HL-60 (cell line): ENCODE measurements at regions not wholly inside any gene's neighbourhood (a gene's known extent, or its start where the extent isn't known, plus 50 kb on each side); places are given as distances from the start of the nearest gene placed in this dataset.

Experiments used
- DNase-seq, 2 experiments: peaks; one replicate each; pipeline ENCODE4 v3.0.0-alpha.2; 2010 to 2020; ENCODE audit warnings: low read depth in 1 of 2, low spot score in 1 of 2
- H3K27ac ChIP-seq: fragments of 250-450 bp; sonication (Bioruptor Pico); replicated peaks from 2 replicates; pipeline ENCODE4 v1.5.1; 2020; ENCODE audit warnings: mild to moderate bottlenecking, moderate library complexity
- H3K27me3 ChIP-seq: fragments of 250-450 bp; sonication (Bioruptor Pico); 2 replicates; pipeline ENCODE4 v1.5.1; 2021; ENCODE audit warnings: mild to moderate bottlenecking, moderate library complexity; ENCODE audit not compliant: insufficient read depth, poor library complexity, severe bottlenecking
- H3K4me3 ChIP-seq: replicated peaks from 2 replicates; pipeline ENCODE4 v1.5.1; 2011; ENCODE audit warnings: mild to moderate bottlenecking, control low read depth, low read length; ENCODE audit not compliant: insufficient read depth
- GABPA ChIP-seq: IDR thresholded peaks from 2 replicates; pipeline ENCODE4 v1.6.1; 2012; ENCODE audit warnings: low read depth
- POLR2AphosphoS5 ChIP-seq: IDR thresholded peaks from 2 replicates; pipeline ENCODE4 v1.6.1; 2012; ENCODE audit warnings: low read depth
- SPI1 ChIP-seq: IDR thresholded peaks from 2 replicates; pipeline ENCODE4 v1.6.1; 2012; ENCODE audit warnings: low read depth, mild to moderate bottlenecking, borderline replicate concordance
- TF ChIP-seq, protein P1 (sequence below): IDR thresholded peaks from one replicate; pipeline ENCODE4 v1.5.1; 2011; ENCODE audit warnings: low read length, control low read depth, inconsistent platforms; ENCODE audit not compliant: insufficient read depth
- TF ChIP-seq, protein P2 (sequence below): IDR thresholded peaks from 2 replicates; pipeline ENCODE4 v1.6.1; 2012; ENCODE audit warnings: low read depth; ENCODE audit not compliant: insufficient replicate concordance

DNA sequence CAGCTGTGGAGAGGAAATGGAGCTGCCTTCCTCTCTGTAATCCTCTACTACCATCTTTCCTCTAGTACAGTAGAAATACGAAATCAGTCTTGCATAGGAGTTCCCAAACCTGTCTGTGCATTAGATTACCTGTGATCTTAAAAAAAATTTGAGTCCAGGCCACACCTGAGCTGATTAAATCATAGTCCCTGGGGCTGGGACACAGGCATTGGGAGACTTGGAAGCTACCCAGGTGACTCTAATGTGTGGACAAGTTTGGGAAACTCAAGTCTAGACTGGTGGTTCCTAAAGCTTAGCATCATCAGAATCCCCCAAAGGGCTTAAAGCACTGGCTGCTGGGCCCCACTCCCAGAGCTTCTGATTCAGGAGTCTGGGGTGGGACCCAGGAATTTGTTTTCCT lies 152.7 kb upstream of the GLI3 start:
- no peak overlapping the region for H3K4me3 ChIP-seq
- TF ChIP-seq, protein P1, sequence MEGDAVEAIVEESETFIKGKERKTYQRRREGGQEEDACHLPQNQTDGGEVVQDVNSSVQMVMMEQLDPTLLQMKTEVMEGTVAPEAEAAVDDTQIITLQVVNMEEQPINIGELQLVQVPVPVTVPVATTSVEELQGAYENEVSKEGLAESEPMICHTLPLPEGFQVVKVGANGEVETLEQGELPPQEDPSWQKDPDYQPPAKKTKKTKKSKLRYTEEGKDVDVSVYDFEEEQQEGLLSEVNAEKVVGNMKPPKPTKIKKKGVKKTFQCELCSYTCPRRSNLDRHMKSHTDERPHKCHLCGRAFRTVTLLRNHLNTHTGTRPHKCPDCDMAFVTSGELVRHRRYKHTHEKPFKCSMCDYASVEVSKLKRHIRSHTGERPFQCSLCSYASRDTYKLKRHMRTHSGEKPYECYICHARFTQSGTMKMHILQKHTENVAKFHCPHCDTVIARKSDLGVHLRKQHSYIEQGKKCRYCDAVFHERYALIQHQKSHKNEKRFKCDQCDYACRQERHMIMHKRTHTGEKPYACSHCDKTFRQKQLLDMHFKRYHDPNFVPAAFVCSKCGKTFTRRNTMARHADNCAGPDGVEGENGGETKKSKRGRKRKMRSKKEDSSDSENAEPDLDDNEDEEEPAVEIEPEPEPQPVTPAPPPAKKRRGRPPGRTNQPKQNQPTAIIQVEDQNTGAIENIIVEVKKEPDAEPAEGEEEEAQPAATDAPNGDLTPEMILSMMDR = no peak
- TF ChIP-seq, protein P2, sequence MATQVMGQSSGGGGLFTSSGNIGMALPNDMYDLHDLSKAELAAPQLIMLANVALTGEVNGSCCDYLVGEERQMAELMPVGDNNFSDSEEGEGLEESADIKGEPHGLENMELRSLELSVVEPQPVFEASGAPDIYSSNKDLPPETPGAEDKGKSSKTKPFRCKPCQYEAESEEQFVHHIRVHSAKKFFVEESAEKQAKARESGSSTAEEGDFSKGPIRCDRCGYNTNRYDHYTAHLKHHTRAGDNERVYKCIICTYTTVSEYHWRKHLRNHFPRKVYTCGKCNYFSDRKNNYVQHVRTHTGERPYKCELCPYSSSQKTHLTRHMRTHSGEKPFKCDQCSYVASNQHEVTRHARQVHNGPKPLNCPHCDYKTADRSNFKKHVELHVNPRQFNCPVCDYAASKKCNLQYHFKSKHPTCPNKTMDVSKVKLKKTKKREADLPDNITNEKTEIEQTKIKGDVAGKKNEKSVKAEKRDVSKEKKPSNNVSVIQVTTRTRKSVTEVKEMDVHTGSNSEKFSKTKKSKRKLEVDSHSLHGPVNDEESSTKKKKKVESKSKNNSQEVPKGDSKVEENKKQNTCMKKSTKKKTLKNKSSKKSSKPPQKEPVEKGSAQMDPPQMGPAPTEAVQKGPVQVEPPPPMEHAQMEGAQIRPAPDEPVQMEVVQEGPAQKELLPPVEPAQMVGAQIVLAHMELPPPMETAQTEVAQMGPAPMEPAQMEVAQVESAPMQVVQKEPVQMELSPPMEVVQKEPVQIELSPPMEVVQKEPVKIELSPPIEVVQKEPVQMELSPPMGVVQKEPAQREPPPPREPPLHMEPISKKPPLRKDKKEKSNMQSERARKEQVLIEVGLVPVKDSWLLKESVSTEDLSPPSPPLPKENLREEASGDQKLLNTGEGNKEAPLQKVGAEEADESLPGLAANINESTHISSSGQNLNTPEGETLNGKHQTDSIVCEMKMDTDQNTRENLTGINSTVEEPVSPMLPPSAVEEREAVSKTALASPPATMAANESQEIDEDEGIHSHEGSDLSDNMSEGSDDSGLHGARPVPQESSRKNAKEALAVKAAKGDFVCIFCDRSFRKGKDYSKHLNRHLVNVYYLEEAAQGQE = no peak
- DNase-seq = no peak

DNA sequence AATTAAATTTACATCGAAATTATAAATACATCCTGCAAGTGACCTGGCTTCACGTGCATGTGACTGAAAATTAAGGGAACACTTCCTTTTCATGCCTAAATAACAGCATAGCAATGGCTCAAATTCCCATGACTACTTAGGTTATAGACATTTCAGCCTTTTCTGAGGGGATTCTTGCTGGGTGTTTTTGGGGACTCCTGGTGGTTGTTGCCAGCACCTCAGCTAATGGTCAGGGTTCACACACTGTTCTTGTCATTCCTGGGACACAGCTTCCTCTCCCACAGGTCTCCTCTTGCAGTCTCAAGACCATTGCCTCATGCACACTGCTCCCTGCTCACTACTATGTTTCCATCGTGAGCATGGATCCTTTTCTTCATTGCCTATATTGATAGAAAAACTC lies 148.9 kb upstream of the GLI3 start:
- Histone ChIP-seq H3K27me3 (no peaks in the 10 kb centered on the region), H3K4me3 (no peak overlapping the region), H3K27ac (no peak overlapping the region)
- TF ChIP-seq, protein P2 = no peak
- TF ChIP-seq POLR2AphosphoS5 (no peak), GABPA (no peak)
- TF ChIP-seq, protein P1 = no peak
- DNase-seq = no peak

More for the DNA sequence above, 152.7 kb upstream of the GLI3 start:
- Histone ChIP-seq H3K27ac (no peak overlapping the region), H3K27me3 (no peaks in the 10 kb centered on the region)

DNA sequence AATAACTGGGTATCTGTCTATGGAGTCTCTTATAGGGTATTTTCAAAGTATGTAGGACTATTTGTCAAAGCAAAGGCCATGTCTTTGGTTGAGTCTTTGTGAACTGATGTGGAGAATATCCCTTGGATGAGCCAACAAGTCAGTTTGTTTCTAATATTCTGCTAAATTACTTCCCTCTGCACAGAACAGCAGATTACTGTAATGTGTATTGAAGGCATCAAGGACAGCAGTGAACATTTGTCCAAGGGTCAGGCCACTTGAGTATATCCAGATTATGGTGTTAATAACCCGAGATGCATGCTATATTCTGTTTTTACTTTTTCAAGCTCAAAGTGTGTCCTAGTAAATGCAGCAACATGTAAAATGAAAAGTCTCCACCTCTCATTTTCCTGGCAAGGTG lies 144.2 kb upstream of the GLI3 start:
- no peak for TF ChIP-seq GABPA
- no peak for TF ChIP-seq POLR2AphosphoS5
- no peak for TF ChIP-seq SPI1
- TF ChIP-seq, protein P2 = no peak
- TF ChIP-seq, protein P1 = no peak
- peaks cover 2% of the 10 kb centered on the region for H3K27me3 ChIP-seq
- H3K27ac ChIP-seq = no peak overlapping the region
- no peak overlapping the region for H3K4me3 ChIP-seq
- DNase-seq = no peak
